SH-SY5Y (cell line): ENCODE measurements at regions not wholly inside any gene's neighbourhood (a gene's known extent, or its start where the extent isn't known, plus 50 kb on each side); places are given as distances from the start of the nearest gene placed in this dataset.
A peak's percentile ranks its signal among the peaks of the same experiment; 100 is the strongest.

ENCODE experiments used
- GATA2 ChIP-seq: IDR thresholded peaks from 2 replicates; pipeline ENCODE4 v1.6.1; 2011; ENCODE audit warnings: mild to moderate bottlenecking, low read depth, low read length
- GATA3 ChIP-seq: IDR thresholded peaks from 2 replicates; pipeline ENCODE4 v1.6.1; 2011; ENCODE audit warnings: low read depth, mild to moderate bottlenecking, low read length, moderate library complexity

GRCh38 chr18:51578406-51578980 is 381.0 kb upstream of the MEX3C start:
- no peak for TF ChIP-seq GATA2
- TF ChIP-seq GATA3, result no peak

DNA sequence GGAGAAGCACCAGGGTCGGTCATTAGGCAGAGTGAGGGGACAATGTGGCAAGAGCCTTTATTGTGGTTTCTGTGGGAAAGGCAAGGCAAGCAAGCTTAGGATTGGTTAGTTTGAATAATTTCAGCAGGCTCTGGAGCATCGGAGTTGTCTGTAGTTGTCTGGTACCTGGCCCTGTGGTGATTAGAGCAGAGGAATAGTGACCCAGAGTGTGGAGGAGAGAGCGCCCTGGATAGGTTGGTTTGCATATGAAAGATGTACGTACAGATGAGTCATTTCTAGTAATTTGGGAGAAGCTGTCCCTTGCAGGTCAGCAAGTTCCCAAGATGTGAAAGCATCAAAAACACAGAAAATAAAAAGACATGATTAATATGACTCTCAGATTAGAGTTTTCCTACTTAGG is 383.1 kb upstream of the MEX3C start:
- TF ChIP-seq GATA2 (no peak), GATA3 (no peak)

GRCh38 chr18:51582551-51582950 is 385.1 kb upstream of the MEX3C start:
- TF ChIP-seq GATA2, result no peak
- no peak for TF ChIP-seq GATA3

DNA sequence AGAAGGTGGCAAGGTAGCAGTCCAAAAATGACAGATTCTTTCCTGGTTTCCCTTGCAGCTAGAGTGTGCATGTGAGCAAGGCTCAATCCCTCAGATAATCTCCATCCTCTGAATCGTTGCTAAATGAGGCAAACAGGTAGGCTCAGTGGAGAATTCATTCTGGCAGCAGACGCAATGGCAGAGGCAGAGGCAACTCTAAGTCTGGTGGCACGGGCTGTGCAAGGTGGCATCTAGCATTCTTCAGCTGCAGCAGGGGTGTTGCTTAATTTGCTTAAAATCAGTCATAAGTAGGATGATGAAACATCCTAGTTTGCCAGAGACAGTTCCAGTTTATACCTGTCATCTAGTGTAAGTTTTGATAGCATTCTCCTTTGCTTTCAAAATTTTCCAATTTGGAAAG is 391.1 kb upstream of the MEX3C start:
- TF ChIP-seq GATA2 (no peak), GATA3 (no peak)

GRCh38 chr18:51593931-51594330 is 396.4 kb upstream of the MEX3C start:
- TF ChIP-seq GATA2 (no peak), GATA3 (no peak)

DNA sequence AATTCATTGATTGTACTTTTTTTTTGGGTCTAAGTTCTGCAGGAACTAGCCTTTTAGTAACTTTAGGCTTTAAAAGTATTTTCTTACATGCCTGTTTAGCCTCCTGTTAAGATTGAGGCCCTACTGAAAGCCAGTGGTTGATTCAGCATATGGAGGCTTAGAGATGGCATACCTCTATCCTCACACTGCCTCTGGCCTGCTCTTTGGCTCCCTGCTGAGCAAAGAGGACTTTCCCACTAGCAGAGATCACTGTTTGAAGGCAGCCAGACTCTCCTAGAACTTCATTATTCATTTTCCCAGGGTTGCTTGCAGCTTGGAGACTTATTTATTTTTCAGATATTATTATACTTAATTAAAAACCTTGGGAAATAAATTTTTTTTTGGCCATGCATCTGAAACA is 405.6 kb upstream of the MEX3C start:
- TF ChIP-seq GATA3 (no peak), GATA2 (no peak)

GRCh38 chr18:51603551-51603950 is 406.1 kb upstream of the MEX3C start:
- TF ChIP-seq GATA2 (no peak), GATA3 (no peak)

DNA sequence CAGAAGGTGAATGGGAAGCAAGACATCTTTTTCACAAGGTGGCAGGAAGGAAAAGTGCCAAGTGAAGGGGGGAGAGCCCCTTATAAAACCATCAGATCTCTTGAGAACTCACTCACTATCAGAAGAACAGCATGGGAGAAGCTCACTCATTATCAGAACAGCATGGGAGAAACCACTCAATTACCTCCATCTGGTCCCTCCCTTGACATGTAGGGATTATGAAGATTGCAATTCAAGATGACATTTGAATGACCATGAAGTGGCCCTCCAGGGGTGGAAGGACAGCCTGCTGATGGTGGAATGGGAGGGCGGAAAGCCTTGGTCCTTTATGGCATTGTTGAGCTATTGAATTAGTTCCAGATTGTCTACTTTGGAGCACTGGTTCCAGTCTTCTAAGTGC is 413.0 kb upstream of the MEX3C start:
- TF ChIP-seq GATA3 (no peak), GATA2 (no peak)

DNA sequence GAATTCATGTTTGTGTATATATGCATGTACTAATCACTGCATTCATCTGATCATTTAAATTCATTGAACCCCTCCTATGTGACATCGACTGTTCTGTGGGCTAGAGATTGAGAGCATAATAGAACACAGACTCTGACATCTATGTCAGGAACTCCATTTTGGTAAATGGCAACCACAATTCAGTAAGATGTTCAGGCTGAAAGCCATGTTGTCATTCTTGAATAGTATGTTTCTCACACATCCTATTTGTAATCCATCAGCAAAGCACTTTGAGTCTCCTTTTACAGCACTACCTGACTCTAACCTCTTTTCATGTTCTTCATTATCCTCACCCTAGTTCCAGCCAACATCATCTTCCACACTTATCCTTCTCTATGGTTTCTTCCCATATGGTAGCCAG is 413.8 kb upstream of the MEX3C start:
- TF ChIP-seq GATA2, result no peak
- TF ChIP-seq GATA3, result no peak

DNA sequence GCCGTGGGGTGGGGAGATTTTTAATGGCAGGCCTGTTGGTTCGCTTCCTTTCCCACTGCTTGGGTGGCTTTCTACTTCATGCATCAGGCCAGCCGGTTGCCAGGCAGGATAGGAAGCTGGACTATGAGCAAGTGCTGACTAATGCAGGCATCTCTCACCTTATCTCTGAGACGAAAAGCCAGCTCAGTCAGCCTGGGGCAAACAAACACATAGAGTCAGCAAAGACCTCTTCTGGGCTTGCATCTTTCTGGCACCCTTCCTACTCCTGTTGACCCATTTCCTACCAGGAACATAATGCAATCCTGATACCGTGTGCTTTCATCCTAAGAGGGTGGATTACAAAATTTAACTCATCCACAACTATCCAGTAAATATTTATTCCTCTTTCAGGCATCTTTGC is 416.6 kb upstream of the MEX3C start:
- TF ChIP-seq GATA2 (0 out of 2 replicates have a peak, but pooled peaks have one; percentile 12), GATA3 (no peak)

DNA sequence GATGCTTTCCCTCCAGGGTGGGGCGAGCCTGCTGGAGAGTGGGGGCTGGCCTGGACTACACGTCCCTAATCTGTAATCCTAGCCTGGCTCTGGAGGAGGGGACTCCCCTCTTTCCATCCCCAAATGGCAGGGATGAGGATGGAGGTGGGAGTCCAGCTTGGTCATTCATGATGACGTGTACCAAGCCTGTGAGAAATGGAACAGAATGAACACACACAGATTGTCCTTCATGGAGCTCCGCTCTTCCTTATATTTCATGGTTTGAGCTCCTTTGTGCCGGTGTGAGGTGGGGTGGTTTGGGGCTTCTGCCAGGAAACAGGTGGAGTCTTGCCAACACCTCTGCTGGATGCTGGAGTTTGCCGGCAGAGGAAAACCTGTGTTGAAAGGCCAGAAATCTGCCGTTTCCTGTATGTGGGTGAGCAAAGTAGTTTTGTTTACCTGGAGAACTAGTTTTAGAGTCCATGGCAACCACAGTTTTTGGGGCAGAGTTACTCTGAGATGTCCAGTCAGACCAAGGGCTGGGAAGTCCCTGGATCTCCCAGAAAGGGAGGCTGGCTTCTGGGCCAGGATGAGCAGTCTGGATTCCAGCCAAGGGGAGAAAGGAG is 417.6 kb upstream of the MEX3C start:
- no peak for TF ChIP-seq GATA2
- no peak for TF ChIP-seq GATA3

- TF ChIP-seq GATA2 (no peak), GATA3 (no peak)
These were observed 419.7 kb upstream of the MEX3C start for GRCh38 chr18:51617167-51617566.

- TF ChIP-seq GATA3, result no peak
- no peak for TF ChIP-seq GATA2
These were observed 420.2 kb upstream of the MEX3C start for GRCh38 chr18:51617572-51618260.

GRCh38 chr18:51619283-51619682 is 421.8 kb upstream of the MEX3C start:
- TF ChIP-seq GATA3, result no peak
- no peak for TF ChIP-seq GATA2

DNA sequence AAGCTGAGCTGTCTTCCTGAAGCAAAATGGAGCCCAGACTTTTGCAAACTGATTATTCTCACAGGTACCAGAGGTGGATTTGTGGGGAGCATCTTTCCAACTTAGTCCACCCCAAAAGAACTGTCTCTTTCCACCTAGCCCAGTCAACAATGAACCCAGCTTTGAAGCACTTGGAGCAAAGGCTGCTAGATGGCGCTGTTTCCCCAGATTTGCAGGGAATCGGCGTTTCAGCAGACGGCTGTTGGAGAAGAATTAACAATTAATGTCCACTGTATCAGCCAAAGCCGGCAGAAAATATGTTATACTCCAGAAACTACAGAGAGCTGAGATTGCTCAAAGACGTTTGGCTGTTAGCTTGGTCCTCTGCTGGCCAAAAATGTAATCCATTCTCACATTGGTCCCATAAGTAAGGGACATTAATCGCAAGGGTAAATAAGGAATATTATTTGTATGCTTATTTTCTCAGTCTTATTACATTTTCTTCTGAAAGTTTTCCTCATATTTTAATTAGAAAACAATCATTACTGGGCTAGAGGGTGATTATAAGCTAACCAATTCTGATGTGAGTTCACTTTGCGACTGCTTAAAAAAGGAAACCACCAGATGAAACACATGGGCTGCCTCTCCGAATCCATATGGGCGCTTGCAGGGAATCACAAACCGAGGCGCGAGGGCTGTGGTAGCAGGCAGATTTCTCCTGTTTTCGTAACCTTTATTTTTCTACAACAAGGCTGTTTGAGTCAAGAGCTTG is 423.8 kb upstream of the MEX3C start:
- no peak for TF ChIP-seq GATA2
- no peak for TF ChIP-seq GATA3

- TF ChIP-seq GATA3 (no peak), GATA2 (no peak)
These were observed 424.3 kb upstream of the MEX3C start for GRCh38 chr18:51621864-51622160.
